ENCODE measurements at regions not wholly inside any gene's neighbourhood (a gene's known extent, or its start where the extent isn't known, plus 50 kb on each side); places are given as distances from the start of the nearest gene placed in this dataset.

GRCh38 chr12:58176296-58176869, 235.0 kb downstream of the ATP23 start:
- TF ChIP-seq CTCF (IDR thresholded peaks at IDR 0.05) (peak in 3 of 4 experiments; percentile 11 to 49 (median 20)), EP300 (IDR thresholded peaks at IDR 0.05) (no peak)

Measured in gastroesophageal sphincter (tissue), 3 donors.